H1 (cell line): ENCODE measurements at regions not wholly inside any gene's neighbourhood (a gene's known extent, or its start where the extent isn't known, plus 50 kb on each side); places are given as distances from the start of the nearest gene placed in this dataset.

Experiments
- EP300 ChIP-seq, 2 experiments: IDR thresholded peaks; 1 replicate in 1 of 2; 2 replicates in 1 of 2; pipeline ENCODE4 v1.6.1; 2011 to 2012; ENCODE audit warnings: low read depth in 2 of 2, low read length in 2 of 2, mild to moderate bottlenecking in 2 of 2, borderline replicate concordance in 1 of 2, inconsistent platforms in 1 of 2, moderate library complexity in 1 of 2
- KDM4A ChIP-seq: IDR thresholded peaks from one replicate; pipeline ENCODE4 v1.7.1; 2012; ENCODE audit warnings: low read depth, mild to moderate bottlenecking, moderate library complexity, low read length, inconsistent platforms; ENCODE audit not compliant: severe bottlenecking
- RAD21 ChIP-seq, 2 experiments: IDR thresholded peaks in 1 of 2; conservative IDR thresholded peaks in 1 of 2; 2 replicates each; pipeline ENCODE4 v1.6.1; 2011; ENCODE audit warnings: low read depth in 2 of 2, low read length in 2 of 2, improper control_type of control experiment in 1 of 2, inconsistent platforms in 1 of 2, mild to moderate bottlenecking in 1 of 2, moderate library complexity in 1 of 2
- SIRT6 ChIP-seq: IDR thresholded peaks from one replicate; pipeline ENCODE4 v1.7.1; 2012; ENCODE audit warnings: low read length, inconsistent platforms
- SIX5 ChIP-seq: IDR thresholded peaks from 2 replicates; pipeline ENCODE4 v1.6.1; 2011; ENCODE audit warnings: mild to moderate bottlenecking, low read depth, low read length

DNA sequence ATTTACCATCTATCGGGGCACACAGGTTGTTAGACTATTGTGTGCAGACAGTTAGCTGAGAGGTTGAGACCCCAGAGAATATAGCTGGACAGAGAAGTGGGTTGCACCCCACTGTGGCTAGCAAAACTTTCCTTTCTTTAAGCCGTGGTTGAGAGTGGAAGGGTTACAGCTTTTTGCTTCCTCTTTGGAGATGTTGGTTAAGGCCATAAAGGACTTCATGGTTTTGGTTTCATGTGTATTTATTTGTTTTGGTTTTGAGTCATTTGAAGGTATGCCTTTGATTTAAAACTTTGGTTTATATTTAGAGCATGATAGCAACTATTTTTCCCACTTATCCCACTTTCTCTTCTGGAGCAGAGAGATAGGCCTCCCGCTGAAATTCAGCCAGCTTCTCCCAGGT lies 274.3 kb upstream of the IL1RAPL1 start (continued):
- no peak for TF ChIP-seq SIRT6
- TF ChIP-seq EP300 (IDR thresholded peaks at IDR 0.05; ENCODE audit: borderline replicate concordance in 1 of 2, low read depth in 2 of 2, low read length in 2 of 2) = no peak
- TF ChIP-seq RAD21 (IDR thresholded peaks at IDR 0.05 in 1 of 2, conservative IDR thresholded peaks at IDR 0.05 in 1 of 2; ENCODE audit: low read depth in 2 of 2, low read length in 2 of 2) = no peak
- TF ChIP-seq KDM4A = no peak
- no peak for TF ChIP-seq SIX5
- TF ChIP-seq, all 59 proteins: peak for 0
